ENCODE measurements at regions not wholly inside any gene's neighbourhood (a gene's known extent, or its start where the extent isn't known, plus 50 kb on each side); places are given as distances from the start of the nearest gene placed in this dataset.

DNA sequence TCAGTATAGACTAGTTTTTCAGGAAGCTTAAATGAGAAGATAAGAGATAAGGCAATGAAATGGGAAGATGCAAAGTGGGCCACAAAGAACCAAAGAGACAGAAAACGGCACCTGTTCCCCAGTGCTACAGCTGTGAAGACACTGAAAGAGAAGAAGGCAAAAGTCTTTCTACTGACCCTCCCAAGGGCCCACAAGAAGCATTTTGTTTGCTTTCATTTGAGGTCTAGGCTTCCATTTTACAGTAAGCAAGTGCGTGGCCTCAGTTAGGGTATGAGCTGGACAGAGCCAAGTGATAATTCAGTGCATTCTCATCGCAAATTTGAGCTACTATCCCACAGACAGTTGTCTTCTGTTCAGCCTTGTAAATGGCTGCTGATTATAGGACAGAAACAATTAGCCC lies 53.4 kb upstream of the STK17B start:
- no peaks in the 10 kb centered on the region for H3K27me3 ChIP-seq
- DNase-seq: no peak
- no peak overlapping the region for H3K4me3 ChIP-seq
- no peaks in the 10 kb centered on the region for H3K9me3 ChIP-seq
- H3K36me3 ChIP-seq: peaks cover 6% of the 10 kb centered on the region

DNA sequence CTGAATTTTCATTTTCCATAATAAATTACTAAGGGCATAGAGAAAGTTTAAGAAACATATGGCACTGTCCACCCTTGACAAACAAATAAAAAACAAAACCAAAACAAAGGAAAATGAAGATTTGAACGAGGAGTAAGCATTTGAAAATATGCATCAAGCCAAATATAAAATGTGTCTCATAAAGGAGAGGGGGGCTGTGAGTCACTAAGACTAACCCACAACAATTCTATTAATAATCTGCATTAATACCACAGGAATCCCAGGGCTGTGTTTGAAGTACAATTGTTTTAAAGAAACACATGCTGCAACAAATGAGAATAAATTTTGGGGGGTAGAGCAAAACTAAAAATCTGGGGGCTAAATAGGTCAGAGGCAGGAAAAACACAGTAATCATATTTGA lies 53.8 kb upstream of the STK17B start:
- H3K4me3 ChIP-seq: no peak overlapping the region
- peaks cover 6% of the 10 kb centered on the region for H3K36me3 ChIP-seq
- no peaks in the 10 kb centered on the region for H3K9me3 ChIP-seq
- H3K27me3 ChIP-seq: no peaks in the 10 kb centered on the region
- no peak for DNase-seq

GRCh38 chr2:196226058-196226706 lies 54.8 kb upstream of the STK17B start:
- Histone ChIP-seq H3K4me3 (no peak overlapping the region), H3K36me3 (peaks cover 6% of the 10 kb centered on the region), H3K27me3 (no peaks in the 10 kb centered on the region), H3K9me3 (no peaks in the 10 kb centered on the region)
- DNase-seq: no peak

DNA sequence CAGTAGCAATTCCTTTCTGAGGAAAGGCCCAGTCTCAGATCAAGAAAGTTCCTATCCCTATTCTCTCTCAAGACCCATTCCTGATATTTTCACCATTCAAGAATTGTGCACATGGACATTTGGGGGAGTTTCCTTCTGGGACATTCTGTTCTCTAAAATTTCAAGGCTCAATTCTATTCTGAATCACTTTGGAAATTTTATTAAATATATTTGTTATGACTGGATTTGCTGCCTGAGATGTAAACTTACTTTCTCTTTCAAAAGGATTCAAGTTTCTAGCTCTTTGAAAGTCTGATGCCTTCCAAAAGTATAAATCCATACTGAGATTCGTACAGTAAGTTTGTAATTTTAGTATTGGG lies 55.3 kb upstream of the STK17B start:
- Histone ChIP-seq H3K36me3 (peaks cover 6% of the 10 kb centered on the region), H3K4me3 (no peak overlapping the region), H3K27me3 (no peaks in the 10 kb centered on the region), H3K9me3 (no peaks in the 10 kb centered on the region)
- DNase-seq: no peak

- H3K27me3 ChIP-seq: no peaks in the 10 kb centered on the region
- DNase-seq: no peak
- H3K36me3 ChIP-seq: peaks cover 4% of the 10 kb centered on the region
- H3K9me3 ChIP-seq: no peaks in the 10 kb centered on the region
- no peak overlapping the region for H3K4me3 ChIP-seq
Measured at GRCh38 chr2:196229013-196229412, 57.6 kb upstream of the STK17B start.

DNA sequence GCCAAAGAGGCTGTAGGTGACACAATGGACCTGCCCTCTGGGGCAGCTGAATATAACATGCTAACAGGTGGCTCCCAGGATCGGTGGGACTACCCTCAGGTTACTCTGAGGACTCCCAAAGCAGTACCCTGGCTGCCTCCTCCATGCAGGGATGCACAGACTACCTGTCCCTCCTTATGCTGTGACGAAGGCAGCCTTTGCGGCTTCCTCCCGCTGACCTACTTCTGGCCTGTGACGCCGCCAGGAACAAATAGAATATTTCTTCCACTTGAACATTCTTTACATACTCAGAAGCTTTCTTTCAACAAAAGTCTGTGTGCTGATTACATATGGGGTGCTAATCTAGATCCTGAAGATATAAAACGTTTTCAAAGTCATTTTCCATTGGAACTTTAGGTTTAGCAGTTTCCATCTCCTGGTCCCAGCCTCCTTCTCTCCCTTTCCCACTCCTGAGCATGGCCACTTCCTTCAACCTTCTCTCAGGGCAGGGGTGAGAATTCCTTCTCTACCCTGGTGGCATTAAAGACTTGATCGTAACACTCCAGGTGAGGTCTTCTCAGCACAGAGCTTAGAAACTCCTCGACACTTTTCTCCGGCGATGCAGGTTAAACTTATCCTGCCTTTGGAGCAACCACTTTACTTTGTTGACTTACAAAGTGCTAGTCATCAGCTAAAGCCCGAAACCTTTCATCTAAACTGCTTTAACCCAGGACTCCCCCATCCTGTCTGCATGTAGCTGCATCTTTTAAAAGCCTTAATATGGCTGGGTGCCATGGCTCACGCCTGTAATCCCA lies 58.9 kb upstream of the STK17B start:
- no peak for DNase-seq
- Histone ChIP-seq H3K4me3 (no peak overlapping the region), H3K9me3 (no peaks in the 10 kb centered on the region), H3K36me3 (no peaks in the 10 kb centered on the region; the same call in 1 of the 2 replicates), H3K27me3 (no peaks in the 10 kb centered on the region)

GRCh38 chr2:196233021-196233804 lies 61.8 kb upstream of the STK17B start:
- Histone ChIP-seq H3K9me3 (no peaks in the 10 kb centered on the region), H3K27me3 (no peaks in the 10 kb centered on the region), H3K36me3 (0 out of 2 replicates have a peak, but pooled peaks cover 3% of the 10 kb centered on the region), H3K4me3 (no peak overlapping the region)
- peak; percentile 84 for DNase-seq

- Histone ChIP-seq H3K27me3 (no peaks in the 10 kb centered on the region), H3K9me3 (no peaks in the 10 kb centered on the region), H3K36me3 (0 out of 2 replicates have a peak, but pooled peaks cover 3% of the 10 kb centered on the region), H3K4me3 (no peak overlapping the region)
- DNase-seq: no peak
Measured at GRCh38 chr2:196233805-196234475, 62.6 kb upstream of the STK17B start.

DNA sequence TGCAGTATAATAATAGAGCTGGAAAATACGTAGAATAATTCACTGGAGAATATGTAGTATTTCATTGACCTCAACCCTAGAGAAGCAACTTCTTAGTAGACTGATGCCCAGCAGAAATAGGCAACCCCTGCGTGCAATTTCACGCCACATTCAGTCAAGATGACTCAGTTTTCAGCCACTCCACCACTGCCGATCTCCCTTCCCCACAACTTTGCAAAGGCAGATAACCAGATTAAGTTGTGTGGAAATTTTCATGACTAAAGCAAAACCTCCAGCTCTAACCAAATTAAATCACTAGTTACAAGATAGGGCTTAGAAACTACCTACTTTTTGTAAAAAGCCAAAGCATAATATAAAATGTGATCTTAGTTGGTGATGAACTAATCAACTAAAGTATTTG lies 63.3 kb upstream of the STK17B start:
- Histone ChIP-seq H3K4me3 (no peak overlapping the region), H3K36me3 (0 out of 2 replicates have a peak, but pooled peaks cover 3% of the 10 kb centered on the region), H3K27me3 (no peaks in the 10 kb centered on the region), H3K9me3 (no peaks in the 10 kb centered on the region)
- DNase-seq: peak; percentile 72

GRCh38 chr2:196238836-196239380 lies 67.5 kb upstream of the STK17B start:
- Histone ChIP-seq H3K36me3 (0 out of 2 replicates have a peak, but pooled peaks cover 3% of the 10 kb centered on the region), H3K27me3 (no peaks in the 10 kb centered on the region), H3K9me3 (no peaks in the 10 kb centered on the region), H3K4me3 (no peak overlapping the region)
- DNase-seq: no peak

GRCh38 chr2:196239622-196240587 lies 68.5 kb upstream of the STK17B start:
- Histone ChIP-seq H3K9me3 (no peaks in the 10 kb centered on the region), H3K36me3 (0 out of 2 replicates have a peak, but pooled peaks cover 3% of the 10 kb centered on the region), H3K4me3 (no peak overlapping the region), H3K27me3 (no peaks in the 10 kb centered on the region)
- peak; percentile 47 for DNase-seq

- Histone ChIP-seq H3K36me3 (0 out of 2 replicates have a peak, but pooled peaks cover 3% of the 10 kb centered on the region), H3K9me3 (no peaks in the 10 kb centered on the region), H3K4me3 (no peak overlapping the region), H3K27me3 (no peaks in the 10 kb centered on the region)
- no peak for DNase-seq
Measured at GRCh38 chr2:196241175-196241574, 69.8 kb upstream of the STK17B start.

- Histone ChIP-seq H3K9me3 (no peaks in the 10 kb centered on the region), H3K36me3 (0 out of 2 replicates have a peak, but pooled peaks cover 3% of the 10 kb centered on the region)
Measured at GRCh38 chr2:196242131-196242620, 70.8 kb upstream of the STK17B start.

DNA sequence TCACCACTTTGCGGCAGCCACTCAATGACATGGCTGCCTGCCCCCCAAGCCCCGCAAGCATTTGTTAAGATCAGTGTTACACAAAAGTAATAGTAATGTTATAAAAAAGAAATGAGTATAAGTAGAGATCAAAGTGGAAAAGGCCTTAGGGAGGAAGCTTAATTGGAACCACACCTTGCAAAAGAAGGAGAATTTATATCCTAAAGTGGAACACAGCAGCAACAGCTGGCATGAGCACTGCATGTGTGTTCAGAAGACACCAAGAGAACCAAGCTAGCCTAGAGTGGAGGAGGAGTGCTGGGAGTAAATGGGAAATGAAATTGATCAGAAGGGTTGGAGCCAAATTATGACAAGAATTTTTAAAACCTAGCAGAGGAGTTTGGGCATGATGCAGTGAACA lies 73.1 kb upstream of the STK17B start:
- Histone ChIP-seq H3K4me3 (no peak overlapping the region), H3K27me3 (no peaks in the 10 kb centered on the region), H3K9me3 (no peaks in the 10 kb centered on the region), H3K36me3 (no peaks in the 10 kb centered on the region)
- no peak for DNase-seq

More at GRCh38 chr2:196242131-196242620, 70.8 kb upstream of the STK17B start:
- H3K4me3 ChIP-seq: no peak overlapping the region
- no peaks in the 10 kb centered on the region for H3K27me3 ChIP-seq
- DNase-seq: no peak

- Histone ChIP-seq H3K9me3 (no peaks in the 10 kb centered on the region), H3K27me3 (no peaks in the 10 kb centered on the region), H3K4me3 (no peak overlapping the region), H3K36me3 (no peaks in the 10 kb centered on the region)
- no peak for DNase-seq
Measured at GRCh38 chr2:196244966-196245365, 73.6 kb upstream of the STK17B start.

Data from MG63 (cell line).